ENCODE measurements at regions not wholly inside any gene's neighbourhood (a gene's known extent, or its start where the extent isn't known, plus 50 kb on each side); places are given as distances from the start of the nearest gene placed in this dataset.

- H3K27ac ChIP-seq = no peak overlapping the region
- TF ChIP-seq CTCF (conservative IDR thresholded peaks at IDR 0.05) (no peak), ZFX (IDR thresholded peaks at IDR 0.05) (no peak)
Measured at GRCh38 chr6:12439296-12439695, 149.1 kb downstream of the EDN1 start.

- no peak overlapping the region for H3K27ac ChIP-seq
- no peak for TF ChIP-seq ZFX (IDR thresholded peaks at IDR 0.05)
- TF ChIP-seq CTCF (conservative IDR thresholded peaks at IDR 0.05) = no peak
Measured at GRCh38 chr6:12440981-12441380, 150.8 kb downstream of the EDN1 start.

GRCh38 chr6:12442455-12442854, 152.3 kb downstream of the EDN1 start:
- no peak overlapping the region for H3K27ac ChIP-seq
- TF ChIP-seq ZFX (IDR thresholded peaks at IDR 0.05) (no peak), CTCF (conservative IDR thresholded peaks at IDR 0.05) (no peak)

- TF ChIP-seq ZFX (IDR thresholded peaks at IDR 0.05) = no peak
- TF ChIP-seq CTCF (conservative IDR thresholded peaks at IDR 0.05) = no peak
- no peak overlapping the region for H3K27ac ChIP-seq
Measured at GRCh38 chr6:12446394-12446793, 156.2 kb downstream of the EDN1 start.

GRCh38 chr6:12449447-12449846, 159.3 kb downstream of the EDN1 start:
- no peak overlapping the region for H3K27ac ChIP-seq
- TF ChIP-seq CTCF (conservative IDR thresholded peaks at IDR 0.05) (no peak), ZFX (IDR thresholded peaks at IDR 0.05) (no peak)

- TF ChIP-seq ZFX (IDR thresholded peaks at IDR 0.05) (no peak), CTCF (conservative IDR thresholded peaks at IDR 0.05) (no peak)
- no peak overlapping the region for H3K27ac ChIP-seq
Measured at GRCh38 chr6:12450467-12450866, 160.3 kb downstream of the EDN1 start.

- no peak for TF ChIP-seq CTCF (conservative IDR thresholded peaks at IDR 0.05)
- TF ChIP-seq ZFX (IDR thresholded peaks at IDR 0.05) = no peak
Measured at GRCh38 chr6:12456343-12456742, 166.2 kb downstream of the EDN1 start.

More at GRCh38 chr6:12456343-12456742, 166.2 kb downstream of the EDN1 start:
- no peak overlapping the region for H3K27ac ChIP-seq

Measured in C4-2B (cell line).